Left ventricle myocardium inferior (tissue), 1 donor: ENCODE measurements at regions not wholly inside any gene's neighbourhood (a gene's known extent, or its start where the extent isn't known, plus 50 kb on each side); places are given as distances from the start of the nearest gene placed in this dataset.

Experiments used
- DNase-seq: peaks from one replicate; pipeline ENCODE4 v3.0.0-alpha.2; 2020
- H3K27ac ChIP-seq: fragments of 200-600 bp; replicated peaks from 2 replicates; pipeline ENCODE4 v1.8.0; 2021
- H3K27me3 ChIP-seq: fragments of 200-600 bp; 2 replicates; pipeline ENCODE4 v1.8.0; 2021; ENCODE audit warnings: low read depth
- H3K36me3 ChIP-seq: fragments of 200-600 bp; 2 replicates; pipeline ENCODE4 v1.8.0; 2021
- H3K4me1 ChIP-seq: fragments of 200-600 bp; 2 replicates; pipeline ENCODE4 v1.8.0; 2021
- H3K4me3 ChIP-seq: fragments of 200-600 bp; 2 replicates; pipeline ENCODE4 v1.8.0; 2021; ENCODE audit warnings: mild to moderate bottlenecking, moderate library complexity
- H3K9me3 ChIP-seq: fragments of 200-600 bp; replicated peaks from 2 replicates; pipeline ENCODE4 v1.8.0; 2021
- intact Hi-C: fragments of 100-400 bp; cut with micrococcal nuclease; formaldehyde crosslinking; loops from one replicate; pipeline ENCODE4 v1.11.0; 2022
- TF ChIP-seq, protein P1 (sequence below): fragments of 200-600 bp; IDR thresholded peaks from 2 replicates; pipeline ENCODE4 v1.8.0; 2021; ENCODE audit warnings: antibody characterized with exemption, mild to moderate bottlenecking, borderline replicate concordance
- donor health status: DM: no; HTN: yes; CAD: no; lungs with severe emphysema.

DNA sequence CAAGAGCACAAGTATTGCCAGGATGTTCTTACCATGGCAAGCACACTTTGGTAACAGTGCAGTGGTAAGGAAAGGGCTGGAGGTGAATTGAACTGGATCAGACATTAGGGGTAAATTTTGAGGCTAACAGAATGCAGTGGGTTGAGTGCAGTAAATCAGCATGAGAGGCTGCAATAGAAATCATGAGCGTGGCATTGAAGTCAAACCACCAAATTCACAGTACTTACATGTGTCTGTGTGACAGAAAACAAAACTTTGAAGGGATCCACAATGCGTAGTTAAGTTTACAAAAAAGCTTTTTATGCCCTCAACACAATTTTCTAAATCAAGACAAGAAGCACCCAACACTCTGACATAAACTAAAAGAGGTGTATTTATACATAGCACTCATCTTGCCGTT, 428.0 kb upstream of the ARHGEF26 start:
- no peak overlapping the region for H3K27ac ChIP-seq
- intact Hi-C loops, result no loop called here
- H3K27me3 ChIP-seq, result no peaks in the 10 kb centered on the region
- H3K9me3 ChIP-seq, result no peaks in the 10 kb centered on the region
- no peaks in the 10 kb centered on the region for H3K36me3 ChIP-seq
- DNase-seq, result no peak
- TF ChIP-seq, protein P1, sequence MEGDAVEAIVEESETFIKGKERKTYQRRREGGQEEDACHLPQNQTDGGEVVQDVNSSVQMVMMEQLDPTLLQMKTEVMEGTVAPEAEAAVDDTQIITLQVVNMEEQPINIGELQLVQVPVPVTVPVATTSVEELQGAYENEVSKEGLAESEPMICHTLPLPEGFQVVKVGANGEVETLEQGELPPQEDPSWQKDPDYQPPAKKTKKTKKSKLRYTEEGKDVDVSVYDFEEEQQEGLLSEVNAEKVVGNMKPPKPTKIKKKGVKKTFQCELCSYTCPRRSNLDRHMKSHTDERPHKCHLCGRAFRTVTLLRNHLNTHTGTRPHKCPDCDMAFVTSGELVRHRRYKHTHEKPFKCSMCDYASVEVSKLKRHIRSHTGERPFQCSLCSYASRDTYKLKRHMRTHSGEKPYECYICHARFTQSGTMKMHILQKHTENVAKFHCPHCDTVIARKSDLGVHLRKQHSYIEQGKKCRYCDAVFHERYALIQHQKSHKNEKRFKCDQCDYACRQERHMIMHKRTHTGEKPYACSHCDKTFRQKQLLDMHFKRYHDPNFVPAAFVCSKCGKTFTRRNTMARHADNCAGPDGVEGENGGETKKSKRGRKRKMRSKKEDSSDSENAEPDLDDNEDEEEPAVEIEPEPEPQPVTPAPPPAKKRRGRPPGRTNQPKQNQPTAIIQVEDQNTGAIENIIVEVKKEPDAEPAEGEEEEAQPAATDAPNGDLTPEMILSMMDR, result no peak
- H3K4me3 ChIP-seq, result no peak overlapping the region
- H3K4me1 ChIP-seq, result no peaks in the 10 kb centered on the region

DNA sequence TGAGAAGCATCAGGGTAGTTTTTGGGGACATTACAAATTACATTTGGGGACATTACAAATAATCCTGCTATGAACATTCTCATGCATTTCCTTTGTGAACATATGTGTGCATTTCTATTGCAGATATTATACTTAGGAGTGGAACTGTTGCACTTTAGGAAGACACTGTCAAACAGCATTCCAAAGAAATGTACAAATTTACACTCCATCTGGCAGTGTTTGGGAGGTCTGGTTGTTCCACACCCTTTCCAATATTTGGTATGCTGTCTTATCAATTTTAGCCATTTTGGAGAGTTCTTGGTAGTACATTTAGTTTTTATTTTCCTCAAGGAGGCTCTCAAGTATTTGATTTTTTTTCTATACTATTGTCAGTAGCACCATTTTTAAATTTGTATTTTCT, 419.1 kb upstream of the ARHGEF26 start:
- Histone ChIP-seq H3K36me3 (no peaks in the 10 kb centered on the region), H3K9me3 (no peaks in the 10 kb centered on the region), H3K27ac (no peak overlapping the region), H3K4me1 (no peaks in the 10 kb centered on the region), H3K27me3 (no peaks in the 10 kb centered on the region), H3K4me3 (no peak overlapping the region)
- TF ChIP-seq, protein P1, result no peak
- no peak for DNase-seq
- intact Hi-C loops, result no loop called here

DNA sequence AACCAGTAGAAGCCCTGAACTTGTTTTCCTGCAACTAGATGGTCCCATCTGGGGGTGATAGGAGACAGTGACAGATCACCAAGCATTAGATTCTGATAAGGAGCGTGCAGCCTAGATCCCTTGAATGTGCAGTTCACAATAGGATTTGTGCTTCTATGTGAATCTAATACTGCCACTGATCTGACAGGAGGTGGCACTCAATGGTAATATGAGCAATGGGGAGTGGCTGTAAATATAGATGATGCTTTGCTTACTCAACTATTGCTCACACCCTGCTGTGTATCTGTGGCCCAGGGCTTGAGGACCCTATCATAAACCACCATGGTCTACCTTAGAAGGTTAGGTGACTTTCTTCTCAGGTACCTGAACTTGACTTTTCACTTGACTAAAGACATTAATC, 417.1 kb upstream of the ARHGEF26 start:
- no peak for DNase-seq
- Histone ChIP-seq H3K36me3 (no peaks in the 10 kb centered on the region), H3K27me3 (no peaks in the 10 kb centered on the region), H3K9me3 (peaks cover 2% of the 10 kb centered on the region), H3K4me1 (no peaks in the 10 kb centered on the region), H3K27ac (no peak overlapping the region), H3K4me3 (no peak overlapping the region)
- TF ChIP-seq, protein P1, result no peak
- intact Hi-C loops, result no loop called here

DNA sequence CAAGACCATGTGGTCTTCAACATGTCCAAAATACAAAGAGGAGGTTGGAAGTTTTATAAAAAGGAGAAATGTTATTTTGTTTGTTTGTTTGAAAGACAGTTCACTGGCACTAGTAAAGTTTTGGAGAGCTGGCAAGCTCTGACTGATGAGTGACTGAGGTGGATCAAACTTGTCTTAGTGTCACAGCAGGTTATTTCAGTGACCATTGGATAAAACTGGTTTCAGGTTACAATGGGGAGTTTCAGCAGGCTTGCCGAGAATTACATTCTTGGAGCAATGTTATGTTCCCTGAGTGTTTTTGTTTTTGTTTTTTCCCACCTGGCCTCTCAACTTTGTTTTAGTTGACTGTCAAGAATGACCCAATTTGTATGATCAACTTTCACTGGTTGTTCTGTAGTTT, 414.5 kb upstream of the ARHGEF26 start:
- Histone ChIP-seq H3K27me3 (no peaks in the 10 kb centered on the region), H3K27ac (no peak overlapping the region), H3K9me3 (peaks cover 27% of the 10 kb centered on the region), H3K4me3 (no peak overlapping the region), H3K4me1 (no peaks in the 10 kb centered on the region), H3K36me3 (no peaks in the 10 kb centered on the region)
- intact Hi-C loops, result no loop called here
- no peak for DNase-seq
- TF ChIP-seq, protein P1, result no peak

DNA sequence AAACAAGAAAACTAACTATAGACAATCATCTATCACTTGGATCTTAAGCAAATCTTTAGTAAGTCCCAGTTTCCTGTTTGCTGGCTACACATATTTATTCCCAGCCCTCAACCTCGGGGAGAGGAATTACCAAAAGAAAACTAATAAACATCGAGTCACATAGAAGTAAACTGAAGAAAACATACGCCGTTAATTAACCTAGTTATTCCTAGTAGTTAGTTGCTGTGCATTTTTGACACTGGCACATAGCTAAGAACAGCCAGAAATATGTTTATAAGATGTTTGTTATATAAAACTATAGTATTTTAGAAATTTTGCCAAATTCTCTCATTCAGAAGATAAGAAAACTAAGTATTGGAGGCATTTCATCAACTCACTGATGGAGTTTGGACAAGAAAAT, 407.2 kb upstream of the ARHGEF26 start:
- DNase-seq, result no peak
- no peak overlapping the region for H3K27ac ChIP-seq
- no peaks in the 10 kb centered on the region for H3K27me3 ChIP-seq
- H3K36me3 ChIP-seq, result no peaks in the 10 kb centered on the region
- TF ChIP-seq, protein P1, result no peak
- intact Hi-C loops, result no loop called here
- H3K9me3 ChIP-seq, result peaks cover 39% of the 10 kb centered on the region
- H3K4me3 ChIP-seq, result no peak overlapping the region
- H3K4me1 ChIP-seq, result no peaks in the 10 kb centered on the region
